HCT116 (cell line): ENCODE measurements at regions not wholly inside any gene's neighbourhood (a gene's known extent, or its start where the extent isn't known, plus 50 kb on each side); places are given as distances from the start of the nearest gene placed in this dataset.

ENCODE experiments used
- CEBPB ChIP-seq: IDR thresholded peaks from 2 replicates; pipeline ENCODE4 v1.6.1; 2012; ENCODE audit warnings: low read depth
- EZH2 ChIP-seq: fragments of 200-600 bp; sonication (generic); IDR thresholded peaks from 2 replicates; pipeline ENCODE4 v1.6.1; 2017; ENCODE audit warnings: antibody characterized with exemption, mixed run types
- EZH2phosphoT487 ChIP-seq: fragments of 200-600 bp; IDR thresholded peaks from 2 replicates; pipeline ENCODE4 v1.6.1; 2018; ENCODE audit warnings: antibody characterized with exemption, borderline replicate concordance
- MAX ChIP-seq: IDR thresholded peaks from 2 replicates; pipeline ENCODE4 v1.6.1; 2012
- POLR2A ChIP-seq: IDR thresholded peaks from 2 replicates; pipeline ENCODE4 v1.7.0; 2011; ENCODE audit warnings: borderline replicate concordance; ENCODE audit not compliant: insufficient read depth, insufficient read length; ENCODE audit errors: extremely low read depth
- POLR2AphosphoS5 ChIP-seq: IDR thresholded peaks from 2 replicates; pipeline ENCODE4 v1.6.1; 2011; ENCODE audit warnings: mild to moderate bottlenecking, low read depth, low read length, moderate library complexity
- RAD21 ChIP-seq: IDR thresholded peaks from 2 replicates; pipeline ENCODE4 v1.6.1; 2012; ENCODE audit warnings: low read depth, mild to moderate bottlenecking
- REST ChIP-seq: IDR thresholded peaks from 2 replicates; pipeline ENCODE4 v1.6.1; 2012; ENCODE audit warnings: low read depth
- SIN3A ChIP-seq: IDR thresholded peaks from 2 replicates; pipeline ENCODE4 v1.6.1; 2012; ENCODE audit warnings: low read depth
- SP1 ChIP-seq: IDR thresholded peaks from 2 replicates; pipeline ENCODE4 v1.6.1; 2012; ENCODE audit warnings: low read depth
- TCF7L2 ChIP-seq: IDR thresholded peaks from 2 replicates; pipeline ENCODE4 v1.7.0; 2011; ENCODE audit warnings: borderline replicate concordance, inconsistent platforms; ENCODE audit not compliant: insufficient read depth, insufficient read length; ENCODE audit errors: extremely low read depth
- YY1 ChIP-seq: IDR thresholded peaks from 2 replicates; pipeline ENCODE4 v1.6.1; 2011; ENCODE audit warnings: low read length, low read depth, moderate library complexity, mild to moderate bottlenecking; ENCODE audit not compliant: insufficient replicate concordance; ENCODE audit errors: extremely low read depth
- TF ChIP-seq, protein P1 (sequence below), 3 experiments: fragments of 200-600 bp in 1 of 3; sonication (generic) in 1 of 3; IDR thresholded peaks in 2 of 3; conservative IDR thresholded peaks in 1 of 3; 2 replicates each; pipeline ENCODE4 v1.5.1; 2012 to 2017; ENCODE audit warnings: low read depth in 2 of 3, low read length in 2 of 3, antibody characterized with exemption in 1 of 3, borderline replicate concordance in 1 of 3, control low read depth in 1 of 3, mild to moderate bottlenecking in 1 of 3, mixed read lengths in 1 of 3, mixed run types in 1 of 3, moderate library complexity in 1 of 3; ENCODE audit not compliant: insufficient read depth in 1 of 3

GRCh38 chr6:102848796-102849195 is 1455.3 kb downstream of the GRIK2 start:
- TF ChIP-seq POLR2A (no peak), CEBPB (no peak), YY1 (no peak), EZH2 (no peak), SP1 (no peak), TCF7L2 (no peak), RAD21 (no peak), REST (no peak), EZH2phosphoT487 (no peak), POLR2AphosphoS5 (no peak), SIN3A (no peak), MAX (no peak)
- TF ChIP-seq, protein P1, sequence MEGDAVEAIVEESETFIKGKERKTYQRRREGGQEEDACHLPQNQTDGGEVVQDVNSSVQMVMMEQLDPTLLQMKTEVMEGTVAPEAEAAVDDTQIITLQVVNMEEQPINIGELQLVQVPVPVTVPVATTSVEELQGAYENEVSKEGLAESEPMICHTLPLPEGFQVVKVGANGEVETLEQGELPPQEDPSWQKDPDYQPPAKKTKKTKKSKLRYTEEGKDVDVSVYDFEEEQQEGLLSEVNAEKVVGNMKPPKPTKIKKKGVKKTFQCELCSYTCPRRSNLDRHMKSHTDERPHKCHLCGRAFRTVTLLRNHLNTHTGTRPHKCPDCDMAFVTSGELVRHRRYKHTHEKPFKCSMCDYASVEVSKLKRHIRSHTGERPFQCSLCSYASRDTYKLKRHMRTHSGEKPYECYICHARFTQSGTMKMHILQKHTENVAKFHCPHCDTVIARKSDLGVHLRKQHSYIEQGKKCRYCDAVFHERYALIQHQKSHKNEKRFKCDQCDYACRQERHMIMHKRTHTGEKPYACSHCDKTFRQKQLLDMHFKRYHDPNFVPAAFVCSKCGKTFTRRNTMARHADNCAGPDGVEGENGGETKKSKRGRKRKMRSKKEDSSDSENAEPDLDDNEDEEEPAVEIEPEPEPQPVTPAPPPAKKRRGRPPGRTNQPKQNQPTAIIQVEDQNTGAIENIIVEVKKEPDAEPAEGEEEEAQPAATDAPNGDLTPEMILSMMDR (IDR thresholded peaks at IDR 0.05 in 2 of 3, conservative IDR thresholded peaks at IDR 0.05 in 1 of 3; ENCODE audit: borderline replicate concordance in 1 of 3, insufficient read depth in 1 of 3, low read depth in 2 of 3, low read length in 2 of 3) = no peak
